ENCODE measurements at regions not wholly inside any gene's neighbourhood (a gene's known extent, or its start where the extent isn't known, plus 50 kb on each side); places are given as distances from the start of the nearest gene placed in this dataset.

DNA sequence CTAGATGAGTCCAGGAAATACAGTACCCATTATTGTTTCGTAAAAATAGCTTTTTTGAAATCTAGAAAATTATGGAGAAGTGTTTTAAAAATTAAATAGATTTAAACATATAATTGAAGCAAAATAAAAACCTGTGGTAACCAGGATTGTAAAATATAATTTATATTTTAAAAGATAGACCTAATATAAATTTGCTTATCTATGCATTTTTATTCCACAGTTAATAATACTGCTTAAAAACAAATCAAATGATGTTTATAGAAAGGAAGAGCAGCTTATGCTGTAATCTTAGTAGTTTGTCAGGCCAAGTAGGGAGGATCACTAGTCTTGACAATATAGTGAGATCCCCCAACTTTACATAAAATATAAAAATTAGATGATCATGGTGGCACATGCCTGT is 388.9 kb upstream of the CNTNAP5 start:
- H2AFZ ChIP-seq (ENCODE audit: low read depth, low read length) = no peak overlapping the region
- H3K36me3 ChIP-seq (ENCODE audit: insufficient read depth, low read length) = no peaks in the 10 kb centered on the region
- H3K27me3 ChIP-seq (ENCODE audit: insufficient read depth, low read length, poor library complexity) = no peaks in the 10 kb centered on the region
- H3K4me1 ChIP-seq (ENCODE audit: insufficient read depth, low read length) = no peaks in the 10 kb centered on the region
- no peak overlapping the region for H3K4me2 ChIP-seq (ENCODE audit: insufficient read depth, low read length)
- H4K20me1 ChIP-seq (ENCODE audit: insufficient read depth, low read length) = no peaks in the 10 kb centered on the region
- no peak overlapping the region for H3K9ac ChIP-seq (ENCODE audit: low read depth, low read length)
- H3K79me2 ChIP-seq (ENCODE audit: insufficient read depth, low read length) = no peaks in the 10 kb centered on the region
- no peak for ATAC-seq (ENCODE audit: insufficient read depth, low read depth)
- no peak overlapping the region for H3K4me3 ChIP-seq (ENCODE audit: low read depth in 1 of 2, low read length in 2 of 2)
- no peak for DNase-seq
- H3K9me3 ChIP-seq (ENCODE audit: insufficient read depth, low read length, severe bottlenecking) = no peaks in the 10 kb centered on the region
- TF ChIP-seq, protein P1, sequence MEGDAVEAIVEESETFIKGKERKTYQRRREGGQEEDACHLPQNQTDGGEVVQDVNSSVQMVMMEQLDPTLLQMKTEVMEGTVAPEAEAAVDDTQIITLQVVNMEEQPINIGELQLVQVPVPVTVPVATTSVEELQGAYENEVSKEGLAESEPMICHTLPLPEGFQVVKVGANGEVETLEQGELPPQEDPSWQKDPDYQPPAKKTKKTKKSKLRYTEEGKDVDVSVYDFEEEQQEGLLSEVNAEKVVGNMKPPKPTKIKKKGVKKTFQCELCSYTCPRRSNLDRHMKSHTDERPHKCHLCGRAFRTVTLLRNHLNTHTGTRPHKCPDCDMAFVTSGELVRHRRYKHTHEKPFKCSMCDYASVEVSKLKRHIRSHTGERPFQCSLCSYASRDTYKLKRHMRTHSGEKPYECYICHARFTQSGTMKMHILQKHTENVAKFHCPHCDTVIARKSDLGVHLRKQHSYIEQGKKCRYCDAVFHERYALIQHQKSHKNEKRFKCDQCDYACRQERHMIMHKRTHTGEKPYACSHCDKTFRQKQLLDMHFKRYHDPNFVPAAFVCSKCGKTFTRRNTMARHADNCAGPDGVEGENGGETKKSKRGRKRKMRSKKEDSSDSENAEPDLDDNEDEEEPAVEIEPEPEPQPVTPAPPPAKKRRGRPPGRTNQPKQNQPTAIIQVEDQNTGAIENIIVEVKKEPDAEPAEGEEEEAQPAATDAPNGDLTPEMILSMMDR (IDR thresholded peaks at IDR 0.05; ENCODE audit: borderline replicate concordance, extremely low read depth, low read length, poor library complexity, severe bottlenecking) = no peak
- TF ChIP-seq EZH2 (IDR thresholded peaks at IDR 0.05; ENCODE audit: borderline replicate concordance, low read depth, low read length, severe bottlenecking) = no peak
- H3K27ac ChIP-seq (ENCODE audit: low read length) = no peak overlapping the region

DNA sequence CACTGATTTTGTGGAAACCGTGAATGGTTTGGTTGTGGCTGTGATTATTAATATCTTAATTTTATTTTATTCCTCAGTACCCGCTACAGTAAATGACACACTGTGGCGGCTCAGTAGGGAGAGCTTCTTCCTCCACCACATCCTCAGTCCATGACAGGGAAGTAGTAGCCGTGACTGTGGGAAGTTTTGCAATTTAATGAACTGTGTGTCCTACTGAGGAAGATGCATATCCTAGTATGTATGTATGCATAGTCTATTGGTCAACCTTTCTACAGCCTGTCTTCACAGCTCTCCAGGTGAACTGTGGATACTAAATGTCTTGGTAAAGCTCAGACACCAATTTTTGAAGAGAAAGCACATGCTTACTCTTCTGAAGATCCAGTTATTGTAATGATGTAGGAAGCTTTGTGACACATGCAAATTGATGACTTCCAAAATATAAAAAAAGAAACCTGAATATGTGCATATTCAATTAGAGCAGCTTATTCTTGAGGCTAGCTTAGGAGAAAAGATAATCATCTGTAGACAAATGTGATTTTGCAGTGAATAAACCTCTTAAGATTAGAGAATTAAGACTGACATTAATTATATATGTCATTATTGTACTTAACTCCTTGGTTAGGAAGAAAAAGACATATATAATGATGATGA is 384.3 kb upstream of the CNTNAP5 start:
- H3K27ac ChIP-seq (ENCODE audit: low read length) = no peak overlapping the region
- ATAC-seq (ENCODE audit: insufficient read depth, low read depth) (no peak), DNase-seq (no peak)
- no peak overlapping the region for H3K9ac ChIP-seq (ENCODE audit: low read depth, low read length)
- no peaks in the 10 kb centered on the region for H3K9me3 ChIP-seq (ENCODE audit: insufficient read depth, low read length, severe bottlenecking)
- no peaks in the 10 kb centered on the region for H3K36me3 ChIP-seq (ENCODE audit: insufficient read depth, low read length)
- no peak overlapping the region for H2AFZ ChIP-seq (ENCODE audit: low read depth, low read length)
- no peaks in the 10 kb centered on the region for H4K20me1 ChIP-seq (ENCODE audit: insufficient read depth, low read length)
- no peaks in the 10 kb centered on the region for H3K4me1 ChIP-seq (ENCODE audit: insufficient read depth, low read length)
- TF ChIP-seq, protein P1 (IDR thresholded peaks at IDR 0.05; ENCODE audit: borderline replicate concordance, extremely low read depth, low read length, poor library complexity, severe bottlenecking) = no peak
- no peak for TF ChIP-seq EZH2 (IDR thresholded peaks at IDR 0.05; ENCODE audit: borderline replicate concordance, low read depth, low read length, severe bottlenecking)
- no peak overlapping the region for H3K4me3 ChIP-seq (ENCODE audit: low read depth in 1 of 2, low read length in 2 of 2)
- no peaks in the 10 kb centered on the region for H3K79me2 ChIP-seq (ENCODE audit: insufficient read depth, low read length)
- H3K27me3 ChIP-seq (ENCODE audit: insufficient read depth, low read length, poor library complexity) = no peaks in the 10 kb centered on the region
- H3K4me2 ChIP-seq (ENCODE audit: insufficient read depth, low read length) = no peak overlapping the region

DNA sequence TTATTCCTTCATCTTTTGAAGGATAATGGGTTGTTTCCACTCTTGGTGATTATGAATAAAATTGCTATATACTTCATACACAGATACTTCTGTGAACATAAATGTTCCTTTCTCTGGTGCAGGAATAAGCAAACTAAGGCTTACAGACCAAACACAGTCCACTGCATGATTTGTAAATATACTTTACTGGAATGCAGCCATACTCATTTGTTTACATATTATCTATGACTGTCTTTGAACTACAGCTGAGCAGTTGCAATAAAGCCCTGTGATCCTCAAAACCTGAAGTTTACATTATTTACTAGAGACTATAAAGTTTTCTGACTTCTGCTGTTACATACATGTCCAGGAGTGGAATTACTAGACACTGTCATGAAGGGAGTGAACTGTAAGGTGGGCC is 381.0 kb upstream of the CNTNAP5 start:
- Histone ChIP-seq H3K9ac (ENCODE audit: low read depth, low read length) (no peak overlapping the region), H3K27ac (ENCODE audit: low read length) (no peak overlapping the region), H3K36me3 (ENCODE audit: insufficient read depth, low read length) (no peaks in the 10 kb centered on the region), H3K4me1 (ENCODE audit: insufficient read depth, low read length) (no peaks in the 10 kb centered on the region), H3K9me3 (ENCODE audit: insufficient read depth, low read length, severe bottlenecking) (no peaks in the 10 kb centered on the region), H3K4me3 (ENCODE audit: low read depth in 1 of 2, low read length in 2 of 2) (no peak overlapping the region), H3K27me3 (ENCODE audit: insufficient read depth, low read length, poor library complexity) (no peaks in the 10 kb centered on the region), H3K79me2 (ENCODE audit: insufficient read depth, low read length) (no peaks in the 10 kb centered on the region), H4K20me1 (ENCODE audit: insufficient read depth, low read length) (no peaks in the 10 kb centered on the region), H2AFZ (ENCODE audit: low read depth, low read length) (no peak overlapping the region), H3K4me2 (ENCODE audit: insufficient read depth, low read length) (no peak overlapping the region)
- DNase-seq (no peak), ATAC-seq (ENCODE audit: insufficient read depth, low read depth) (no peak)
- TF ChIP-seq, protein P1 (IDR thresholded peaks at IDR 0.05; ENCODE audit: borderline replicate concordance, extremely low read depth, low read length, poor library complexity, severe bottlenecking) = no peak
- no peak for TF ChIP-seq EZH2 (IDR thresholded peaks at IDR 0.05; ENCODE audit: borderline replicate concordance, low read depth, low read length, severe bottlenecking)

Data from DND-41 (cell line).